K562 (cell line): ENCODE measurements at regions not wholly inside any gene's neighbourhood (a gene's known extent, or its start where the extent isn't known, plus 50 kb on each side); places are given as distances from the start of the nearest gene placed in this dataset.

Experiments used
- ATAC-seq: fragments of 200-7000 bp; cut with Tn5 transposase; 3 replicates; pipeline ENCODE4 v1.9.1; 2020; ENCODE audit warnings: moderate library complexity
- BruUV-seq: library from RNA; stranded (reverse); fragments of 400-500 nt; replicated peaks from 2 replicates; lab custom pipeline; 2021; lab: Mats Ljungman, UMichigan
- CTCF ChIA-PET: fragments of 300-600 bp; formaldehyde crosslinking; extraction: SDS; loops from one replicate; lab custom pipeline; 2021; ENCODE audit warnings: low intra/inter-chr PET ratio; lab: Yijun Ruan, JAX
- POLR2A ChIA-PET: fragments of 300-600, 350-650 bp; sonication (Branson Sonifier 250); formaldehyde crosslinking; extraction: SDS; loops from one replicate; lab custom pipeline; 2021; ENCODE audit warnings: antibody characterized with exemption, inconsistent platforms; lab: Yijun Ruan, JAX
- DNase-seq, 4 experiments: peaks; one replicate each; pipeline versions ENCODE4 v3.0.0 to v3.0.0-alpha.2; 2011 to 2018; ENCODE audit warnings: low spot score in 3 of 4, mixed read lengths in 3 of 4; ENCODE audit errors: extremely low read depth in 1 of 4
- FAIRE-seq: peaks from 2 replicates; lab custom pipeline; 2011; peaks lifted over from hg19 to GRCh38; lab: Jason Lieb, UNC
- H2AFZ ChIP-seq: 2 replicates; pipeline ENCODE4 v1.6.0; 2011; ENCODE audit warnings: low read depth, low read length, control low read depth, inconsistent platforms
- H3K27ac ChIP-seq: fragments of 200-600 bp; 3 replicates; pipeline ENCODE4 v1.8.0; 2011; ENCODE audit warnings: low read depth, mild to moderate bottlenecking, control low read depth, inconsistent platforms, low read length, moderate library complexity, mixed read lengths; ENCODE audit errors: extremely low read depth
- H3K27me3 ChIP-seq, 2 experiments: fragments of 300-600 bp in 1 of 2; 2 replicates in 1 of 2; 3 replicates in 1 of 2; pipeline versions ENCODE4 v1.6.0 to v1.8.0; 2011; ENCODE audit warnings: inconsistent platforms in 2 of 2, low read length in 2 of 2, mild to moderate bottlenecking in 1 of 2, mixed read lengths in 1 of 2, moderate library complexity in 1 of 2; ENCODE audit not compliant: control insufficient read depth in 2 of 2, insufficient read depth in 2 of 2
- H3K36me3 ChIP-seq: fragments of 300-600 bp; 3 replicates; pipeline ENCODE4 v1.8.0; 2011; ENCODE audit warnings: mild to moderate bottlenecking, low read length, inconsistent platforms; ENCODE audit not compliant: control insufficient read depth, insufficient read depth
- H3K4me1 ChIP-seq, 2 experiments: fragments of 200-600 bp in 1 of 2; replicated peaks in 1 of 2; 2 replicates in 1 of 2; 3 replicates in 1 of 2; pipeline versions ENCODE4 v1.5.1 to v1.8.0; 2011; ENCODE audit warnings: inconsistent platforms in 2 of 2, low read length in 2 of 2, mild to moderate bottlenecking in 1 of 2, mixed read lengths in 1 of 2, moderate library complexity in 1 of 2; ENCODE audit not compliant: control insufficient read depth in 2 of 2, insufficient read depth in 2 of 2
- H3K4me2 ChIP-seq: 2 replicates; pipeline ENCODE4 v1.6.1; 2011; ENCODE audit warnings: low read length, control low read depth, inconsistent platforms, mixed read lengths; ENCODE audit not compliant: insufficient read depth
- H3K4me3 ChIP-seq: fragments of 200-600 bp; sonication (generic), shearing (Covaris generic); 2 replicates; pipeline ENCODE4 v1.5.1; 2016; ENCODE audit warnings: control low read depth, inconsistent platforms
- H3K79me2 ChIP-seq: fragments of 200-600 bp; 3 replicates; pipeline ENCODE4 v1.8.0; 2011; ENCODE audit warnings: low read length, inconsistent platforms; ENCODE audit not compliant: control insufficient read depth, insufficient read depth
- H3K9ac ChIP-seq, 2 experiments: 2 replicates each; pipeline versions ENCODE4 v1.6.0 to v1.6.1; 2011; ENCODE audit warnings: low read depth in 2 of 2, low read length in 2 of 2, control low read depth in 1 of 2, inconsistent platforms in 1 of 2, mild to moderate bottlenecking in 1 of 2, mixed read lengths in 1 of 2; ENCODE audit not compliant: insufficient read depth in 1 of 2
- H3K9me1 ChIP-seq: one replicate; pipeline ENCODE4 v1.6.0; 2011; ENCODE audit warnings: inconsistent platforms, mild to moderate bottlenecking, low read length, moderate library complexity; ENCODE audit not compliant: control insufficient read depth, insufficient read depth
- H3K9me3 ChIP-seq: replicated peaks from 2 replicates; pipeline ENCODE4 v1.5.1; 2011; ENCODE audit warnings: low read depth, low read length, inconsistent platforms; ENCODE audit not compliant: control insufficient read depth, insufficient read depth
- H4K20me1 ChIP-seq: replicated peaks from 2 replicates; pipeline ENCODE4 v1.6.1; 2011; ENCODE audit warnings: low read length, inconsistent platforms, mixed read lengths; ENCODE audit not compliant: control insufficient read depth, insufficient read depth
- ARID3A ChIP-seq: IDR thresholded peaks from 2 replicates; pipeline ENCODE4 v1.6.1; 2012; ENCODE audit warnings: low read depth, low read length, improper control_type of control experiment, borderline replicate concordance
- CXXC5 ChIP-seq: fragments of 250-450 bp; sonication (Bioruptor Pico); IDR thresholded peaks from 2 replicates; pipeline ENCODE4 v1.8.0; 2022; ENCODE audit warnings: inconsistent platforms, mild to moderate bottlenecking, moderate library complexity
- EP300 ChIP-seq: IDR thresholded peaks from 2 replicates; pipeline ENCODE4 v1.6.1; 2012; ENCODE audit warnings: low read length, improper control_type of control experiment
- MBD2 ChIP-seq: sonication (generic); IDR thresholded peaks from 2 replicates; pipeline ENCODE4 v1.6.1; 2016; ENCODE audit warnings: low read depth, borderline replicate concordance
- MED1 ChIP-seq: sonication (generic); formaldehyde crosslinking; IDR thresholded peaks from 2 replicates; pipeline ENCODE4 v1.8.1; 2023; ENCODE audit warnings: missing genetic modification reagents, borderline replicate concordance
- RBM34 ChIP-seq: fragments of 200-400 bp; formaldehyde crosslinking; IDR thresholded peaks from 2 replicates; pipeline ENCODE4 v1.6.1; 2018; ENCODE audit warnings: low read length, borderline replicate concordance; ENCODE audit not compliant: insufficient read depth
- SMARCE1 ChIP-seq: fragments of 450-650 bp; IDR thresholded peaks from 2 replicates; pipeline ENCODE4 v1.7.1; 2016; ENCODE audit warnings: mild to moderate bottlenecking
- ZBTB17 ChIP-seq: fragments of 450-650 bp; formaldehyde crosslinking; IDR thresholded peaks from 2 replicates; pipeline ENCODE4 v1.4.0; 2020; ENCODE audit warnings: mild to moderate bottlenecking
- WGBS: fragments of 100-300 bp; shearing (Covaris generic); methylation state at CpG from one replicate; pipeline ENCODE4 v1.1.6; 2016; ENCODE audit warnings: low coverage, mixed read lengths; ENCODE audit not compliant: insufficient coverage; ENCODE audit errors: missing lambda C conversion rate; 5-methylcytosine and 5-hydroxymethylcytosine counted together
- in situ Hi-C: fragments of 300-500 bp; cut with MboI; formaldehyde crosslinking; loops from 4 replicates; pipeline ENCODE4 v1.15.0; 2018; ENCODE audit warnings: inconsistent platforms, mixed read lengths
- intact Hi-C: fragments of 100-400 bp; cut with micrococcal nuclease; formaldehyde crosslinking; loops from 2 replicates; pipeline ENCODE4 v1.14.2; 2022

GRCh38 chr1:87935130-87935529, 606.5 kb downstream of the LMO4 start:
- POLR2A ChIA-PET = no interaction called here
- Histone ChIP-seq H3K27ac (no peak overlapping the region), H3K79me2 (no peaks in the 10 kb centered on the region), H4K20me1 (no peaks in the 10 kb centered on the region), H2AFZ (no peak overlapping the region), H3K4me3 (no peak overlapping the region), H3K27me3 (no peaks in the 10 kb centered on the region), H3K9me3 (no peaks in the 10 kb centered on the region), H3K4me2 (no peak overlapping the region), H3K36me3 (no peaks in the 10 kb centered on the region), H3K9me1 (no peaks in the 10 kb centered on the region), H3K9ac (no peak overlapping the region), H3K4me1 (no peaks in the 10 kb centered on the region)
- intact Hi-C loops (no loop called here), in situ Hi-C loops (loop anchor here (25.0 kb wide), 1 partner anchor 648 kb away; no protein-coding TSS in a partner anchor)
- 6% methylated on average over 2 of the region's 2 CpGs for WGBS
- no peak for DNase-seq
- TF ChIP-seq ARID3A (no peak), MBD2 (no peak), RBM34 (no peak), MED1 (CRISPR knock-in tag) (no peak), CXXC5 (no peak), ZBTB17 (CRISPR knock-in tag) (no peak), SMARCE1 (no peak), EP300 (no peak)
- ATAC-seq = no peak
- no peak for FAIRE-seq
- CTCF ChIA-PET = no interaction called here
- no TSS peak for BruUV-seq
